GM18498 (cell line): ENCODE measurements at regions not wholly inside any gene's neighbourhood (a gene's known extent, or its start where the extent isn't known, plus 50 kb on each side); places are given as distances from the start of the nearest gene placed in this dataset.
"Not testable (repeated sequence)": the region's sequence is repeated elsewhere in the genome, so short reads cannot be mapped to it uniquely, and the experiment has no call there.

ENCODE experiments used
- ATAC-seq: cut with Tn5 transposase; IDR thresholded peaks from one replicate; pipeline ENCODE4 v1.9.1; 2021; ENCODE audit warnings: mild to moderate bottlenecking, moderate library complexity; ENCODE audit not compliant: unreplicated experiment

- no peak for ATAC-seq
Observed at GRCh38 chr17:36842231-36842819, 95.0 kb upstream of the LHX1 start.

GRCh38 chr17:36842963-36843558, 94.2 kb upstream of the LHX1 start:
- ATAC-seq, result no peak

- no peak for ATAC-seq
Observed at GRCh38 chr17:36844013-36844412, 93.3 kb upstream of the LHX1 start.

- no peak for ATAC-seq
Observed at GRCh38 chr17:36844601-36845000, 92.7 kb upstream of the LHX1 start.

GRCh38 chr17:36845916-36846315, 91.4 kb upstream of the LHX1 start:
- ATAC-seq, result no peak

- no peak for ATAC-seq
Observed at GRCh38 chr17:36846410-36847292, 90.6 kb upstream of the LHX1 start.

- ATAC-seq, result no peak
Observed at GRCh38 chr17:36848008-36848902, 89.0 kb upstream of the LHX1 start.

- ATAC-seq, result not testable (repeated sequence)
Observed at GRCh38 chr17:36849020-36849419, 88.3 kb upstream of the LHX1 start.

- ATAC-seq, result no peak
Observed at GRCh38 chr17:36849871-36850348, 87.4 kb upstream of the LHX1 start.

GRCh38 chr17:36850790-36851189, 86.5 kb upstream of the LHX1 start:
- ATAC-seq, result no peak

- no peak for ATAC-seq
Observed at GRCh38 chr17:36851250-36851649, 86.0 kb upstream of the LHX1 start.

- ATAC-seq, result not testable (repeated sequence)
Observed at GRCh38 chr17:36852478-36852877, 84.8 kb upstream of the LHX1 start.

GRCh38 chr17:36854982-36855381, 82.3 kb upstream of the LHX1 start:
- ATAC-seq, result no peak

- no peak for ATAC-seq
Observed at GRCh38 chr17:36855459-36855858, 81.8 kb upstream of the LHX1 start.

- ATAC-seq, result no peak
Observed at GRCh38 chr17:36856222-36856621, 81.1 kb upstream of the LHX1 start.

- ATAC-seq, result no peak
Observed at GRCh38 chr17:36856903-36857381, 80.3 kb upstream of the LHX1 start.

GRCh38 chr17:36857698-36858097, 79.6 kb upstream of the LHX1 start:
- ATAC-seq, result no peak

- no peak for ATAC-seq
Observed at GRCh38 chr17:36858119-36859002, 78.9 kb upstream of the LHX1 start.

GRCh38 chr17:36859003-36859300, 78.3 kb upstream of the LHX1 start:
- no peak for ATAC-seq

GRCh38 chr17:36859706-36860105, 77.6 kb upstream of the LHX1 start:
- ATAC-seq, result no peak
